ENCODE measurements at regions not wholly inside any gene's neighbourhood (a gene's known extent, or its start where the extent isn't known, plus 50 kb on each side); places are given as distances from the start of the nearest gene placed in this dataset.

DNA sequence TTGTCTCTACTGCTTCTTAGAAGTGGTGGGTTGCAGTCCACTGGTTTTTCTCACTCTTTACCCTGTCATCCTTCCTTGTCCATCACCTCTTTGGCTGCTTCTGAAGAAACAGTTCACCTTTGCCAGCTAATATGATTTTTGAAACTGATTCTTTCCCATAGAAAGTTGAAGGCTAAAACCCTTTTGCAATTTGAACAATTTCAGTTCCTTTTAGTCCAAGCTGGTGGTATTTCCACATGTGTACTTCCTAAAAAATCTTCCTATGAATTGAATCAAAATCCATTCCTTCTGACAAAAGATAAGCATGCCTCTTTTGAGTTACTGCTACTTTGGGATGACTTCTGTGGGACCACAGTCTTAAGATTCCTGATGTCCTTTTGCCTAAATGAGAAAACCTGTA lies 210.0 kb upstream of the MAN1A1 start:
- TF ChIP-seq, protein P1, sequence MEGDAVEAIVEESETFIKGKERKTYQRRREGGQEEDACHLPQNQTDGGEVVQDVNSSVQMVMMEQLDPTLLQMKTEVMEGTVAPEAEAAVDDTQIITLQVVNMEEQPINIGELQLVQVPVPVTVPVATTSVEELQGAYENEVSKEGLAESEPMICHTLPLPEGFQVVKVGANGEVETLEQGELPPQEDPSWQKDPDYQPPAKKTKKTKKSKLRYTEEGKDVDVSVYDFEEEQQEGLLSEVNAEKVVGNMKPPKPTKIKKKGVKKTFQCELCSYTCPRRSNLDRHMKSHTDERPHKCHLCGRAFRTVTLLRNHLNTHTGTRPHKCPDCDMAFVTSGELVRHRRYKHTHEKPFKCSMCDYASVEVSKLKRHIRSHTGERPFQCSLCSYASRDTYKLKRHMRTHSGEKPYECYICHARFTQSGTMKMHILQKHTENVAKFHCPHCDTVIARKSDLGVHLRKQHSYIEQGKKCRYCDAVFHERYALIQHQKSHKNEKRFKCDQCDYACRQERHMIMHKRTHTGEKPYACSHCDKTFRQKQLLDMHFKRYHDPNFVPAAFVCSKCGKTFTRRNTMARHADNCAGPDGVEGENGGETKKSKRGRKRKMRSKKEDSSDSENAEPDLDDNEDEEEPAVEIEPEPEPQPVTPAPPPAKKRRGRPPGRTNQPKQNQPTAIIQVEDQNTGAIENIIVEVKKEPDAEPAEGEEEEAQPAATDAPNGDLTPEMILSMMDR (IDR thresholded peaks at IDR 0.05) = no peak
- no peak for TF ChIP-seq POLR2A (IDR thresholded peaks at IDR 0.05)

Measured in body of pancreas (tissue), 4 donors.